ENCODE measurements at regions not wholly inside any gene's neighbourhood (a gene's known extent, or its start where the extent isn't known, plus 50 kb on each side); places are given as distances from the start of the nearest gene placed in this dataset.

- no peak for DNase-seq (ENCODE audit: low spot score)
These were observed 212.3 kb downstream of the ICE1 start for GRCh38 chr5:5634817-5635216.

GRCh38 chr5:5633579-5633978 lies 211.1 kb downstream of the ICE1 start:
- DNase-seq (ENCODE audit: low spot score): no peak

GRCh38 chr5:5632678-5633077 lies 210.2 kb downstream of the ICE1 start:
- DNase-seq (ENCODE audit: low spot score): no peak

GRCh38 chr5:5629607-5629978 lies 207.1 kb downstream of the ICE1 start:
- no peak for DNase-seq (ENCODE audit: low spot score)

GRCh38 chr5:5628866-5629606 lies 206.6 kb downstream of the ICE1 start:
- DNase-seq (ENCODE audit: low spot score): no peak

GRCh38 chr5:5626412-5626811 lies 203.9 kb downstream of the ICE1 start:
- no peak for DNase-seq (ENCODE audit: low spot score)

- DNase-seq (ENCODE audit: low spot score): no peak
These were observed 203.0 kb downstream of the ICE1 start for GRCh38 chr5:5625491-5625890.

- no peak for DNase-seq (ENCODE audit: low spot score)
These were observed 200.9 kb downstream of the ICE1 start for GRCh38 chr5:5623397-5623796.

- no peak for DNase-seq (ENCODE audit: low spot score)
These were observed 200.3 kb downstream of the ICE1 start for GRCh38 chr5:5622806-5623205.

- no peak for DNase-seq (ENCODE audit: low spot score)
These were observed 197.1 kb downstream of the ICE1 start for GRCh38 chr5:5619546-5619945.

- no peak for DNase-seq (ENCODE audit: low spot score)
These were observed 194.5 kb downstream of the ICE1 start for GRCh38 chr5:5617024-5617423.

GRCh38 chr5:5616247-5616895 lies 193.9 kb downstream of the ICE1 start:
- no peak for DNase-seq (ENCODE audit: low spot score)

- DNase-seq (ENCODE audit: low spot score): no peak
These were observed 193.1 kb downstream of the ICE1 start for GRCh38 chr5:5615569-5615968.

- no peak for DNase-seq (ENCODE audit: low spot score)
These were observed 190.9 kb downstream of the ICE1 start for GRCh38 chr5:5613261-5613990.

- DNase-seq (ENCODE audit: low spot score): no peak
These were observed 189.6 kb downstream of the ICE1 start for GRCh38 chr5:5612096-5612495.

GRCh38 chr5:5609935-5610334 lies 187.5 kb downstream of the ICE1 start:
- DNase-seq (ENCODE audit: low spot score): no peak

- no peak for DNase-seq (ENCODE audit: low spot score)
These were observed 182.8 kb downstream of the ICE1 start for GRCh38 chr5:5605170-5605764.

- DNase-seq (ENCODE audit: low spot score): no peak
These were observed 180.1 kb downstream of the ICE1 start for GRCh38 chr5:5602554-5602953.

- no peak for DNase-seq (ENCODE audit: low spot score)
These were observed 176.2 kb downstream of the ICE1 start for GRCh38 chr5:5598547-5599113.

- no peak for DNase-seq (ENCODE audit: low spot score)
These were observed 170.9 kb downstream of the ICE1 start for GRCh38 chr5:5593391-5593790.

- DNase-seq (ENCODE audit: low spot score): no peak
These were observed 170.1 kb downstream of the ICE1 start for GRCh38 chr5:5592541-5592940.

- no peak for DNase-seq (ENCODE audit: low spot score)
These were observed 169.1 kb downstream of the ICE1 start for GRCh38 chr5:5591567-5591966.

GRCh38 chr5:5589857-5590256 lies 167.4 kb downstream of the ICE1 start:
- DNase-seq (ENCODE audit: low spot score): no peak

Data from CD4-positive, alpha-beta T cell treated with Interleukin-15 for 4 hours (primary cell).